NCI-H226 (cell line): ENCODE measurements at regions not wholly inside any gene's neighbourhood (a gene's known extent, or its start where the extent isn't known, plus 50 kb on each side); places are given as distances from the start of the nearest gene placed in this dataset.

ENCODE experiments used
- DNase-seq: peaks from one replicate; pipeline ENCODE4 v3.0.0-alpha.2; 2015

DNA sequence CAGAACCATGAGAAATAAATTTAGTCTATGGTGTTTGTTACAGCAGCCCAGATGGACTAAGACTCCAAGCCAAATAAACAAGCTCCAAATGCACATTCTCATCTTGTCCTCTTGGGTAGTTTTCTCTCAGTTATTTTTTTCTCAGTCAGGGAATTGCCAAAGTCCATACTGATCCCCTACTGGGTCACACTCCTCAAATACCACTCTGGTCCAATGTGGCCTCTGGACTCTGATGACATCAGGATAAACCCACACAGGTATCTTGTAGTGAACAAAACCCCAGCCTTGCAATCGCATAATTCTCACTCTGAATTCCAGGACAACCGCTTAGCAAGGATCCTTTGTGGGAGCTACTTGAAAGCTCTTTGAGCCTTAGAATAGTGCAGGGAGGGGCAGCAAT, 248.4 kb upstream of the JUN start:
- no peak for DNase-seq

DNA sequence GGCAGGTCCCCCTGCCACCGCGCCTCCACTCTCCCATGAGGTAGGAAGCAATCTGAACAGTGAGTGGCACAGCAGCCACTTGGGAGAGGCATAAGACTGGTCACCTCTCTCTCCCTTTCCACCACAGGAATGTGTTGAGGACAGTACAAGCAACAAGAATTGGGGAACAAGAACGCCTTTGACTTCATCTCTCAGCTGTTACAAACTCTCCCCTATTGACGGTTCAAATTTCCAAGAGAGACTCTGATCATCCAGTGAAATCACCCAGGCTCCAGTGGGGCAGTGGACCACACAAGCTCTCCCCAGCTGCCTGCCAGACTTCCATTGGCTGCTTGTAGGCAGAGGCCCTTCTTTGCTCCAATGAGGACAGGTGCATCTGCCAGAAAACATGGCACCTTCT, 249.9 kb upstream of the JUN start:
- DNase-seq, result no peak

DNA sequence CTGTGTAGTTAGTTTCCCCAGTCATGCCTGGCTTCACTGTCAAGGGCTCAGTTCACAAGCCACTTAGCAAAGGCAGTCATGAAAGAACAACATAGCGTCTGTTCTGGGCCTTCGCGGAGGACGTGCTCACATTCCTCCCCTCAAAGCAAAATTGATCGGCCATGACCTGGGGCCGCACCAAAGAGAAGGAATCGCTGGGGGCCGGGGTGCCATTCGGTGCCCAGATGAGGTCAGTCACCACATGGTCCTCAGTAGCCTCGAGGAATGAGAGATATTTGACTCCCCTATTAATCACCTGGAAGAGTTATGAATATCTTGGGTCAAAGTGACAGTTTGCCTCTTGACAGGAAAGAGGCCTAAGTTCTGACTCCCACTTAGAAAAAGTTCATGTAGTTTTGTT, 251.1 kb upstream of the JUN start:
- no peak for DNase-seq

DNA sequence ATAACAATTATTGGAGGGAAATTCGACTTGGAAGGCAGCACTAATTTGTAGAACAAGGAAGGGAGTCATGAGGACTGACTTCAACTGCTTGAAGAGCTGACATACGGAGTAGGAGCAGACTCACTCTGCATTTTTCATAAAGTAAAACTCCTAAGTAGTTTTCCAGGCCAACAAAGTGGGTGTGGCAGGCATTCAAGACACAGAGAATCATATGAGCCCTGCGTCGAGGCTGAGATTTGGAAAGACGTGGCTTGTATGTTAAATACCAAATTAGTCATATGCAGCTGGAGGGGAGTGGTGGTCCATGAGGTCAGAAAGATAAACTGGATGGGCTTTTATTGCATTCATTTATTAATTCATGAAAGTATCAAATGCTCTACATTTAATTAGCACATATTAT, 255.7 kb upstream of the JUN start:
- no peak for DNase-seq

DNA sequence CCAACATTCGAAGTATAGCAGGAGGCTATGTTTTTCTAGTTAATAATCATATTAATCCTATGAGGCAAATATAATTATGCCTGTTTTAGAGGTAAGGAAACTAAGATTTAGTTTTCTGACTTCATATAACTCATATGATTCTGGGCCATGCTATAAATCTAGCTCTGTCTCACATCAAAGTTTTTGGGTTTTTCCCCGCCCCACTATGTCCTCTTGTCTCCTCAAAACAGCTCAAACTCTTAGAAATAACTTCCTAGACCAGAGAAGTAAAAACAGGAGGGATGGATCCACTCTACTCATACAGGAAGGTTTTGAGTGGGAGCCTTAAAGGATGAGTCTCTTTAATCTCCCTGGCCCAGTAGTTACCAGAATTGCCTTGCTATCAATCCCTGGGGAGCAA, 256.4 kb upstream of the FGGY start:
- DNase-seq, result no peak

DNA sequence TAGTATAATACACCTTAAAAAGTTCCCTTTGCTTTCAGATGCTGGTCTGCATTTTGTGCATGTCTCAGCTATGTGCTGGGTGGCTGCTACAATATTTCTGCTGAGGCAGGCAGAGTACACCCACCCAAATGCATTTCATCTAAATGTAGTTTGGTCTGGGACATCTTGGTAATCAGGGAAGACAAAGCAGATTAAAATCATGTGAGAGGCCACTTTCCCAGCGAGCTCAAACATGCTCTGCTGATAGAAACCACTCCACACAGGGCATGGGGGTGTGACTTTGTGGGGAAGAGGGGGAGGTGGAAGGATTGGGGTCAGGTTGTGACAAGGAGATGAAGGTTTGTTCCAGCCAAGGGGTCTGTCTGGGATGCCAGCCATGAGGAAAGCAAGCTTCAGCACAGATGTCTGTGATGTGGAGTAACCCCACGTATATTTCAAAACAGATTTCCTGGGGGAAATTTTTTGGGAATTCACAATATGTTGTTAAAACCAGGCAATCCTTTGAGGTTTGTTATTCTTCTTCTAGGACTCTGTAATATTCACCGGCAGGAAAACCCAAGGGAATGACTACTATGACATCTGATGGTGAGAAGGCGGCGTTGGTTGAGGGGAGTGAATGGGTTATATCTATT, 255.1 kb upstream of the FGGY start:
- peak; percentile 32 for DNase-seq

DNA sequence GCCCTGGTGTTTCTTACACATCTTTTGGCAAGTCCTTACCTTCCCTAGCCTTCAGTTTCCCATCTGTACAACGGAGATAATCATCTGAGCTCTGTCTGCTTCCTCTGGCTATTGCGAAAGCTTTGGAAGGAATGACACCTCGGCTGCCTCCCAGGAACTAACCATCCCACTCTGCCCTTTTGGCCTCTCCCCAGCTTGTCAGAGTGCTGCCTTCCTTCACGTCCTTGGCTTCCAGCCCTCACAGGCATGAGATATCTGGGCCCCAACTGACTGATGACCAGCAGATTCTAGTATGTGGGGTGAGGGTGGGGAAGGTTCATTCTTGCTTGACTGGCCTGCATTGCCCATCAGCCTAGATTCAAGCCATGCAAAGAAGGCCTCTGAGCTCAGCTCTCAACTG, 253.1 kb upstream of the FGGY start:
- DNase-seq, result peak; percentile 97

DNA sequence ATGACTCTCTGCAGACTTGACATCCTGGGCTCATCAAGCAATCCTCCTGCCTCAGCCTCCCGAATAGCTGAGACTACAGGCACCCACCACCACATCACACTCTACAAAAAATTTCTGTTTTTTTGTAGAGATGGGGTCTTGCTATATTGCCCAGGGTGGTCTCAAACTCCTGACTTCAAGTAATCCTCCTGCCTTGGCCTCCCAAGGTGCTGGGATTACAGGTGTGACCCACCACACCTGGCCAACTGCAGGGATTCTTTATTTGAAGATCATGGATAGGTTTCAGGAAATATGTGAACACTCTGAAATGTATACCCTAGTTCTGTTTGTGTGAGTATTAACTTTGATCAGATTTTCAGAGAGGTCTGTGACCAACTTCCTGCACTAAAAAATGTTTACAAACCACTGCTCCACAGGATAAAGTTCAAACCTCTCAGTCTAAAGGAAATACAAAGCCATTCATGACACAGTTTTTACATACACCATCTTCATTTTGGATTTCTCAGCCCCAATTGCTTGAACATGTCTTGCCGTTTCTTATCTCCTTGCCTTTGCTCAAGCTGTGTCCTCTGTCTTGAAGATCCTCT, 252.3 kb upstream of the FGGY start:
- DNase-seq, result no peak

DNA sequence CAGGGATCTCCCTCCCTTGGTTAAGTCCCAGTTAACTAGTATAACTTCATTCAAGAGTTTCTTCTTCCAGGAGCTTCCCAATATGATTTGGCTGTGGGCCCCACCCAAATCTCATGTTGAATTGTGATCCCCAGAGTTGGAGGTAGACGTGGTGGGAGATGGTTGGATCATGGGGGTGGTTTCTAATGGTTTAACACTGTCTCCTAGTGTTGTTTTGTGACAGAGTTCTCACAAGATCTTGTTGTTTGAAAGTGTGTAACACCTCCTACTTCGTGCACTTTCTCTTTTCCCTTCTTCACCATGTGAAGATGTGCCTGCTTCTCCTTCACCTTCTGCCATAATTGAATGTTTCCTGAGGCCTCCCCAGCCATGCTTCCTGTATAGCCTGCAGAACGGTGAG, 251.8 kb upstream of the FGGY start:
- DNase-seq, result no peak

DNA sequence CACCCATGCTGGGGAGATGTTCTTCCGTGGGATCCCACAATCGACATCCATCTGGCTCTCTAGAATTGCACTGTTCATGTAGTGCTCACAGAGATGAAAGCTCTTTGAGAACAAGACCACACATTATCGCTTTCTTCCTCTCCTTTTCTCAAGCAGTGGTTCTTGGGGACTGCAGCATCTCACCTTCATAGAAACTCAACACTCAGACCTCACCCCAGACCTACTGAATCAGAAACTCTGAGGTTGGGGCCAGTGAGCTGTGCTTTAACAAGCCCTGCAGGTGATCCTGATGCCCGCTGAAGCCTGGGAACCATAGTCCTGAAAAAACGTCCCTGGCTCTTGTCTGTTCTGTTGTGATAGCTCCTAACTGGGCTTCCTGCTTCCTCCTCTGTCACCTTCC, 251.3 kb upstream of the FGGY start:
- no peak for DNase-seq

DNA sequence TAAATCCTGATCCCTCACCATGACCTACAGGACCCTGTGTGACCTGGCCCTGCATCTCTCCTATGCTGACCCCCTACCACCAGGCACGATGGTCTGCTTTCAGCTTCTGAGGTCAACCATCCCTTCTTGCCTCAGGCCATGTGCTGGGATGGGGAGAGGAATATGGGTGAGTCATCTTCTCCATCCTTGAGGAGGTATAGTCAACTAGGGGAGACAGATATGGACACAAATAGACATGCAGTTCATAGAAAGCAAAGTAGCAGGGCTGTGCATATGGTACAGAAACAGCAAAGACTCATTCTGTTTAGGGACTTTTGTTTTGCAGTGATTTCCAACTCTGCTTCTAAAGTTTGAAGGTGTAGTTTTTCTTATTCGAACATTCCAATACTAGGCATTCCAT, 250.8 kb upstream of the FGGY start:
- peak; percentile 71 for DNase-seq

DNA sequence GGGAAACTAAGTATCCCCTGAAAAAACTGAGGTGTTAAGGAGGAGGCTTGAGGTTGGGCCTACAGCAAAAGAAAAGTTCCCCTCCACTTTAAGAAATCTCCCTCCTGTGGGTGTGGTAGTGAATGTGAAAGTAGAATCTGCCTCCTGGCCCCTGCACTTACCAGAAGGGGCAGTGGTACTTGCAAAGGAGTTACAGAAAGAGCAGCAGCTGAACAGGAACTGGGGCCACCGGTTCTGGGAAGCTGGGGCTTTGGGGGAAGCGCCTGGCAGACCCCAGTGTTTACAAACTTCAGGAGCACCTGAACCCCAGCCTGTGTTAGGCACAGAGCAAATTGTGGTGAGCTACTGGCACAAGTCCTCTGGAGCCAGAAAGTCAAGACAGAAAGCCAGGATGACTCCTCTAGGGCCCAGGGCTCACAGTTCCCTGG, 250.2 kb upstream of the FGGY start:
- no peak for DNase-seq

DNA sequence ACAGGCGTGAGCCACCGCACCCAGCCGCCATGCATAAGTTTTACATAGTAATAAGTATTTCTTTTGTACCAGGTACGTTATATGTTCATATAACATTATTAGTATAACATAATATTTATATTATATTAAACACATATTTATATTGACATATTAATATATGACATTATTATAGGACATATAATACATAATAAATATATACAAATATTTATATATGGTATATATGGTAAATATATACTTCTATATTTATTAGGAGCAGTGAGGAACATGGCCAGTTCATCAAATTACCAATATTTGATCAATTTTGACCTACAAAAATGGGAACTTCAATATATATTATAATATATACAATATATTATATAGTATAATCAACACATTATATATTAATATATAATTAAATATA, 245.9 kb upstream of the FGGY start:
- no peak for DNase-seq

DNA sequence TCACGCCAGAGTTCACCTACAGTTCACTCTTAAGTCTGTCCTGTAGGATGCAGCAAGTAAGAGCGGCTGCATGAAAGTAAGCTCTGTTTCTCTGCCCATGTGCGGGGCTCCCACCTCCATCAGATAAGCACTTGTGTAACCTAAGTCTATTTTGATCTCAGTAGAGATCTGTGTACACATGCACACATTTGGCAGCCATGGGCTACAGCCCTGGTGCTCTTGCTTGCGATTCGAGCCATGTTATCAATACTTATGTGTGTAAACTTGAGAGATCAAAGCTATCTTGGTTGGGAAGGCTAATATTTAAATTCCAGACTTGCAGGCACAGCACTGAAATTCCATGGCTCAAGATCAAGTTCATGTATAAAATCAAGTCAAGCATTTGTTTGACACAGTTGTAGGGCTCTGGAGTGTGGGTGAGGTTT, 244.7 kb upstream of the FGGY start:
- no peak for DNase-seq

DNA sequence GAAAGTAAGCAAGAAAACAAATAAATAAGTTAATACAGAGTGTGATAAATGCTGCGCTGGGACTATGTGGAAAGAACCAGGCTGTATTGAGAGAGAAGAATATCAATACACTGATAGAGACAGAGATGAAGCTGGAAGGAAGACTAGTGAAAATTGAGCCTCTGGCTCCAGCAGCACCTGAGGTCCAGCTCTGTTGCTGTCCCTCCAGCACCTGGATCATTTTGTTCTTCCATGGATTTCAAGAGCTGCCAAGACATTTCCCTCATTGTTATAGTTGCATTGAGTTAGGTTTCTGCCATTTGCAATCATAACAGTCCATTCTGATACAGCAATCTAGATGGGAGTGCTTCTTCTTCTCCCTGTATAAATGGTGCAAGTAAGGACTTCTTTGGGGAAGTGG, 242.7 kb upstream of the FGGY start:
- DNase-seq, result no peak

DNA sequence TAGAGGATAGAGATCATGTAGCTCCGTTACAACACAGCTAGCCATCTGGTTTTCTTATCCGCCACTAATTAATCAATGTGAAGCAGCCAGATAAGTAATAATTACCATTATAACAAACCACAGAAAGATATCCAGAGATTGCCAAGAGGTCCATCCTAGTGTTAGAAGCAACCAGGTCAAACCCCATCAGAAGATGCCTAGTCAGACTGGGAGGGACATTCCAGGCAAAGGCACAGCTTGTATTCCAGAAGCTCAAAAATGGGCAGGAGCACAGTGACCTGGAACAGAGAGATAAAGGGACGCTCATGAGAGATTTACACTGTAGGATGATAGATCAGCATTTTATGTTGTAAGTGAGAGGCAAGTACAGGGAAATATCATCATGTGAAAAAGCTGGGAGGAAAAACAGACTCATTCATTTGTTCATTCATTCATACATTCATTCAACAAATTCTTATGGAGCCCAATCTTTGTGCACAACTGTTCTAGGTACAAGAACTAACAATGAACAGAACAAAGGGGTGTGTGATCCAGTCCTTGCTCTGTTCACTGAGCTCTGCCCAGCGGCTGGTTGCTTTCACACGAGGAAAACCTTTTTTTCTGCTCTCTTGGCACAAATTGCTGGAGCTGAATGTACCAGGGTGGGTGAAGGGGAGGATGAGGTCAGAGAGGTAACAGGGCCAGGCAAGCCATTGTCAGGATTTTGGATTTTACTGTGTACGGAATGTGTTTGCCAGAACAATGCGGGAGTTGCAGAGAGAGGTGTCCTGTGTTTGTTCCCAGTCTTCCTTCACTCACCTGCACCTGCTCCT, 240.8 kb upstream of the FGGY start:
- no peak for DNase-seq

DNA sequence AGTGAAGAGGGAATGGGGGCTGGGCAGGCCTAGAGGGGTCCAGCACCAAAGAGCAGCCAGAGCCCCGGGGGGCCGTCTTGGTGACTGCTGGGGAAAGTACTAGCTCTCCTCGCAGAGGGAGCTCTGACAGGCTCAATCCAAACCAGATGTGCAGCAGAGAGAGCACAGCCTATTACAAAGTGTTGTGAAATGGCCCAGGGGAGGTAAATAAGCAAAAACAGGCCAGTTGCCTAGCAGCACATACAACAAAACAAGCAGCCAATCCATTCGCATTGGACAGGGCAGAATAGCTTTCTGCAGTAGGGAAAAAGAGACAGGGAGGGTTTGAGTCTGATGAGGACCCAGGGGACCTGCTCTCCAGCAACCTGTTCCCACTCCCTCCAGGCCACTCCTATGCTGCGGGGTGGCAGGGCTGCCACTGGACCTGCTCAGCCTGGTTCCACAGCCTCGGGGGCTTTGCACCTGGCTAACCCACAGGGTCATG, 239.6 kb upstream of the FGGY start:
- DNase-seq, result peak; percentile 83

DNA sequence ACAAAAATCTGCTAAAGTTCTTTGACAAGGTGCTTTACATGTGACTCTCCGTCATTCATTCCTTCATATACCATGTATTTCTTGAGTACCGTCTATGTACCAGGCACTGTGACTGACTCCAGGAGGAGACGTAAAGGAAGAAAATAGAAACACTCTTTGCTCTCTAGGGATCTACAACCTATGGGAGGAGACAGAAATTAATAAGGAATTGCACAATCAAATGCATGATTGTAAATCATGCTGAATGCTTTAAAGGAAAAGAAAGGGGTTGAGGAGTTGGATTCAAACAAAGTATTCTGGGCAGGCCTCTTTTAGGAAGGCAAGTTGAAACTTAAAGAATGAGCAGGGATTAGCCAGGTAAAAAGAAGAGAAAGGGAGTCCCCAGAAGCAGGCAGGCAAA, 239.1 kb upstream of the FGGY start:
- DNase-seq, result no peak

DNA sequence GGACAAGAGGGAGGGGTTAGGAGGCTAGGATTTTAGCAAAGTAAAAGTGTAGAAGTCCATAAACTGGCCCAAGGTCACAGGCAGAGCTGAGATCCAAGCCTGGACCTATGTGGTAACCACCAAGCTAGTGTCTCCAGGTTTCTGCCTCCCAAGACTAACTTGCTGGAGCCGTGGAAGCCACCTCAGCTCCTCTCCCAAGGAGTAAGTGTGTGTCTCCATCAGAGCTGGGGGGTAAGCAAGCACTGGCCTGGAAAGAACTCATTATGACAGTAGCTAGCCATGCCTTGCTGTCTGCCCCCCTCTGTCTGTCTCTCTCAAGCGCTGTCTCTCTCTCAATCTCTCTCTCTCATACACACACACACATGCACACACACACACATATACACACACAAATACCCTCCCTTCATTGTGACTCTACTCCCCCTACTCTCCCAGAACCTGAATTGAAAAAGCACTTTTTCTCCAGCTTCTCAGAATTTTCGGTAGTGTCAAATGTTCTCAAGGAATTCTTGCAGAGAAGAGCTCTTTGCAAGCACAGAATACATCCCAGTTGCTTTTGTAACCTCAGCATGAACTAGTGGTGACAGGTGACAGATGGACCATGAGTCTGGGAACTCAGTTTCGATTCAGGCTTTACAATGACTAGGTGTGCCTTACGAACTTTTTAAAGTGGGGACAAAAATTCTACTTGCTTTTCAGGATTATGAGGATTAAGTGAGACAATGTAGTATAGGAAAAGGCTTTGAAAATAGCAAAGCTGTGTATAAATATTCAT, 238.0 kb upstream of the FGGY start:
- DNase-seq, result no peak

DNA sequence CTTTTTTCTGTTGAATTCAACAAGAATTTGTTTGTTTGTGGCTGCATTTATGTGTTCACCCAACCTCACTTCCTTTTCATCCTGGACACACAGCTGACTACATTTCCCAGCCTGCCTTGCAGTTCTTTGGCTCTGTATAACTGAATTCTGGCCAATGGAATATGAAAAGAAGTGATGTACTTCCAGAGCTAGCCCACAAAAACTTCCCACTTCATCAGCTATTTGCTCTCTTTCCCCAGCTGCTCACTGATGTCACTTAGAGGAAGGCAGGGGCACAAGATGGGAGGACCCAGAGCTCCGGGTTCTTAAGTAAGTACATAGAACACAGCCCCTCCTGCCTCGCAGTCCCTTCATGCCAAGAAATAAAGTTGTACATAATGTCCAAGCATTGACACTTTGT, 235.0 kb upstream of the FGGY start:
- peak; percentile 52 for DNase-seq

DNA sequence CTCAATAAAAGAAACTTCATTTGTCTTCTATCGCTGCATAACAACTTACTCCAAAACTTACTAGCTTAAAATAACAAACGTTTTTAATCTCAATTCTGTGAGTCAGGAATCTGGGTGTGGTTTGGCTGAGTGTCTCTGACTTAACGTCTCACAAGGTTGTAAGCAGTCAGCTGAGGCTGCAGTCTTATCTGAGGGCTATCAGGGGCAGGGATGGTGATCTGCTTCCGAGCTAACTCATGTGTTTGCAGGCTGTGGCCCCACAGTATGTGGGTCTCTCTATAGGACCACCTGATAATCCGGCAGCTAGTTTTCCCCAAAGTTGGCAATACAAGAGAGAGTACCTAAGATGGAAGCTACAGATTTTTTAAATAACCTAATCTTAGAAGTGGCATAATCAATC, 234.2 kb upstream of the FGGY start:
- DNase-seq, result peak; percentile 64

DNA sequence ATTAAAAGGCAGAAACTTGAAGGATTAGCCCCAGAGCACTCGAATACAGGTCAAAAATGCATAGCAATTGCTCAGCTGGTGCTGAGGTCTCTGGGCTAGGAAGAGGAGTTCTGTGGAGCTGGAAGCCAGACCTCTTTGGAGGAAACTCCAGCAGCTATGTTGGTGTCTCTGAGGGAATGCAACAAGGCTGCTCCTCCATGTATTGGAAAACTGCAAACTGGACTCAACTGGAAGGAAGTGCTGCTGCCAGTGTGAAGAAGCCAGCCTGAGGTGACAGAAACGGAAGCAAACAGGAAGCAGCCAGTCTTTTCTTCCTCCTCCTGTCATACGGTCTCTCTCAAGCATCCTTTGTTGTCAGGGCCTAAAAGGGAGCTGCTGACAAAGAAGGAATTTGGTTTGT, 233.4 kb upstream of the FGGY start:
- no peak for DNase-seq

DNA sequence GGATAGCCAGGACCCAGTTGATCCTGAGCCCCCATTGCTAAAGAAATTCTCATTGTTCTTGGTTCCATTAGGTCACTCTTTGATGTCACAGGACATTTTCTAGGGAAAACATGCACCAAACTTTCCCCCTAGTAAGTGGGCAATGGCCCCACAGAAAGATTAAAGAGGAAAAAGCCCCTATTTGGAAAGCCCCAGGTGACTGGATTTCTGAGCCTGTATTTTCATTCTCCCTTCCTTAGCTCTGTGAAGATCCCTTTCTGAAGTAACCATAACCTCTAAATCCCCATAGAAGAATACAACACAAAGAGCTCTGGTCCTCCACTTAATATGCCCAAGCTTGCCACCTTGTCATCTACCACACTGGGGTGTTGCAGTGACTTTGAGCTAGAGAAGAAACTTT, 232.3 kb upstream of the FGGY start:
- no peak for DNase-seq

DNA sequence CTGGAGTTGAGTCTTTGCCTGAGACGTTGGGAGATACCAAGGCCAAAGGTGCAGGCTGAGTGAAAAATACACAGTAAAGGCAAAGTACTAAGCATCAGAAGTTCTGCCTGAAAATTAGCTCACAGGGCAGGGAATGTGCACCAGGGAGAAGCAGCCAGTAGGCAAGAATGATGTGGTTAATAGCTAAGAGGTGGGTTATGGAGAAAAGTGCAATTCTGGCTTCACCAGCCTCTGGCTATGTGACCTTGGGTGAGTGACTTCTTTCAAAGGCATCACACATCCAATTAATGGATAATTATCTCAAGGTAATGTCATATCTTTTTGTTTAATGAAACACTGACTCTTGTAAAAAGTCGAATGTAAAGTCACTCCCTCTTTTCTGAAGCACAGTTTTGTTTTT, 230.7 kb upstream of the FGGY start:
- no peak for DNase-seq
